CD4-positive, alpha-beta T cell (primary cell): ENCODE measurements at regions not wholly inside any gene's neighbourhood (a gene's known extent, or its start where the extent isn't known, plus 50 kb on each side); places are given as distances from the start of the nearest gene placed in this dataset.
"Not testable (repeated sequence)": the region's sequence is repeated elsewhere in the genome, so short reads cannot be mapped to it uniquely, and the experiment has no call there.

ENCODE experiments used
- ATAC-seq: fragments of 200-7000 bp; cut with Tn5 transposase; one replicate; pipeline ENCODE4 v1.10.0; 2022; ENCODE audit warnings: mild to moderate bottlenecking; ENCODE audit not compliant: poor library complexity
- CTCF ChIA-PET: fragments of 350-600 bp; sonication (Branson Sonifier 250); formaldehyde crosslinking; loops from one replicate; lab custom pipeline; 2021; ENCODE audit warnings: antibody characterized with exemption, inconsistent platforms; lab: Charles Lee
- POLR2A ChIA-PET: fragments of 350-600 bp; sonication (Branson Sonifier 250); formaldehyde crosslinking; loops from one replicate; lab custom pipeline; 2021; ENCODE audit warnings: antibody characterized with exemption, inconsistent platforms; lab: Charles Lee
- DNase-seq, 14 experiments: peaks; one replicate each; pipeline ENCODE4 v3.0.0-alpha.2; 2013 to 2020; ENCODE audit warnings: mixed read lengths in 2 of 14
- H3K27ac ChIP-seq, 2 donors: one replicate each; pipeline versions ENCODE4 v1.5.1 to v1.7.0; 2013; ENCODE audit warnings: low read length in 2 of 2, low read depth in 1 of 2, mild to moderate bottlenecking in 1 of 2
- H3K27me3 ChIP-seq, 2 experiments: 1 replicate in 1 of 2; 2 replicates in 1 of 2; pipeline versions ENCODE4 v1.6.1 to v1.7.0; 2013; ENCODE audit warnings: low read length in 2 of 2, control low read depth in 1 of 2, mild to moderate bottlenecking in 1 of 2, moderate library complexity in 1 of 2; ENCODE audit not compliant: insufficient read depth in 2 of 2, control insufficient read depth in 1 of 2
- H3K36me3 ChIP-seq: one replicate; pipeline ENCODE4 v1.6.1; 2013; ENCODE audit warnings: low read length, control low read depth; ENCODE audit not compliant: insufficient read depth
- H3K4me1 ChIP-seq: one replicate; pipeline ENCODE4 v1.6.1; 2013; ENCODE audit warnings: low read length, control low read depth; ENCODE audit not compliant: insufficient read depth
- H3K4me3 ChIP-seq: one replicate; pipeline ENCODE4 v1.5.1; 2013; ENCODE audit warnings: mild to moderate bottlenecking, low read length, moderate library complexity
- H3K9me3 ChIP-seq, 2 experiments: 1 replicate in 1 of 2; 2 replicates in 1 of 2; pipeline versions ENCODE4 v1.6.1 to v1.7.0; 2013; ENCODE audit warnings: low read length in 2 of 2, mild to moderate bottlenecking in 2 of 2, control low read depth in 1 of 2, moderate library complexity in 1 of 2; ENCODE audit not compliant: control insufficient read depth in 1 of 2, insufficient read depth in 1 of 2
- H3K27ac Mint-ChIP-seq: one replicate; pipeline ENCODE4 v1.8.0; 2020; ENCODE audit warnings: mixed read lengths
- H3K27me3 Mint-ChIP-seq: one replicate; pipeline ENCODE4 v1.8.0; 2021; ENCODE audit warnings: mixed read lengths
- H3K36me3 Mint-ChIP-seq: one replicate; pipeline ENCODE4 v1.8.0; 2021; ENCODE audit warnings: low read depth, mixed read lengths
- H3K4me1 Mint-ChIP-seq: one replicate; pipeline ENCODE4 v1.8.0; 2021; ENCODE audit warnings: low read depth, mixed read lengths
- H3K4me3 Mint-ChIP-seq: one replicate; pipeline ENCODE4 v1.8.0; 2020; ENCODE audit warnings: mild to moderate bottlenecking, mixed read lengths
- H3K9me3 Mint-ChIP-seq: one replicate; pipeline ENCODE4 v1.8.0; 2020; ENCODE audit warnings: mixed read lengths
- intact Hi-C, 2 experiments: fragments of 100-400 bp; cut with DNase I in 1 of 2; cut with micrococcal nuclease in 1 of 2; formaldehyde crosslinking; loops; one replicate each; pipeline versions ENCODE4 v1.15.1 to v1.9.0; 2023 to 2025; cut with DNase I, micrococcal nuclease
- TF ChIP-seq, protein P1 (sequence below): fragments of 200-600 bp; IDR thresholded peaks from one replicate; pipeline ENCODE4 v1.8.0; 2022; ENCODE audit warnings: antibody characterized with exemption, mild to moderate bottlenecking

DNA sequence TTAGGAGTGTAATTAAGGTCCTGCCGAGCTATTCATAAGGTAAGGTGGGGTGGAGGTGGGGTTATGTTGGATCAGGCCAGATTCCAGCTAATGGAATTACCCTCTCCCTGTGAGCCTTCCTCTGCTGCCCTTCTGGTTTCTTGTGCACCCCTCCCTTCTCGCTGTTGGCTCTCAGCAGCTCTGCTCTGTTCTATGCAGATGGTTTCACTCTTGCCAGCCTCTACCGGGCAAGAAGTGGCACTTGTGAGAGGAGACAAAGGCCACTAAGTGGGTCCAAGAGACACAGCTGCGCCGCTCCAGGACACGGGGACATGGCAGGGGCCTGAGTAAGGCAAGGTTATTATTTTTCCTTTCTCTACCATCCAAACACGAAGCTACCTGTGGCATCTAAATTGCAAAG lies 334.4 kb downstream of the EMP1 start:
- CTCF ChIA-PET, result no interaction called here
- DNase-seq (no peak), ATAC-seq (no peak)
- Mint-ChIP-seq H3K27me3 (peaks cover 16% of the 10 kb centered on the region), H3K27ac (no peak overlapping the region), H3K4me1 (no peaks in the 10 kb centered on the region), H3K36me3 (no peaks in the 10 kb centered on the region), H3K9me3 (no peaks in the 10 kb centered on the region), H3K4me3 (no peak overlapping the region)
- Histone ChIP-seq H3K4me3 (no peak overlapping the region), H3K27ac (no peak overlapping the region), H3K27me3 (no peaks in the 10 kb centered on the region), H3K4me1 (no peaks in the 10 kb centered on the region), H3K9me3 (no peaks in the 10 kb centered on the region), H3K36me3 (no peaks in the 10 kb centered on the region)
- intact Hi-C loops, result no loop called here
- POLR2A ChIA-PET, result no interaction called here
- TF ChIP-seq, protein P1, sequence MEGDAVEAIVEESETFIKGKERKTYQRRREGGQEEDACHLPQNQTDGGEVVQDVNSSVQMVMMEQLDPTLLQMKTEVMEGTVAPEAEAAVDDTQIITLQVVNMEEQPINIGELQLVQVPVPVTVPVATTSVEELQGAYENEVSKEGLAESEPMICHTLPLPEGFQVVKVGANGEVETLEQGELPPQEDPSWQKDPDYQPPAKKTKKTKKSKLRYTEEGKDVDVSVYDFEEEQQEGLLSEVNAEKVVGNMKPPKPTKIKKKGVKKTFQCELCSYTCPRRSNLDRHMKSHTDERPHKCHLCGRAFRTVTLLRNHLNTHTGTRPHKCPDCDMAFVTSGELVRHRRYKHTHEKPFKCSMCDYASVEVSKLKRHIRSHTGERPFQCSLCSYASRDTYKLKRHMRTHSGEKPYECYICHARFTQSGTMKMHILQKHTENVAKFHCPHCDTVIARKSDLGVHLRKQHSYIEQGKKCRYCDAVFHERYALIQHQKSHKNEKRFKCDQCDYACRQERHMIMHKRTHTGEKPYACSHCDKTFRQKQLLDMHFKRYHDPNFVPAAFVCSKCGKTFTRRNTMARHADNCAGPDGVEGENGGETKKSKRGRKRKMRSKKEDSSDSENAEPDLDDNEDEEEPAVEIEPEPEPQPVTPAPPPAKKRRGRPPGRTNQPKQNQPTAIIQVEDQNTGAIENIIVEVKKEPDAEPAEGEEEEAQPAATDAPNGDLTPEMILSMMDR, result no peak

DNA sequence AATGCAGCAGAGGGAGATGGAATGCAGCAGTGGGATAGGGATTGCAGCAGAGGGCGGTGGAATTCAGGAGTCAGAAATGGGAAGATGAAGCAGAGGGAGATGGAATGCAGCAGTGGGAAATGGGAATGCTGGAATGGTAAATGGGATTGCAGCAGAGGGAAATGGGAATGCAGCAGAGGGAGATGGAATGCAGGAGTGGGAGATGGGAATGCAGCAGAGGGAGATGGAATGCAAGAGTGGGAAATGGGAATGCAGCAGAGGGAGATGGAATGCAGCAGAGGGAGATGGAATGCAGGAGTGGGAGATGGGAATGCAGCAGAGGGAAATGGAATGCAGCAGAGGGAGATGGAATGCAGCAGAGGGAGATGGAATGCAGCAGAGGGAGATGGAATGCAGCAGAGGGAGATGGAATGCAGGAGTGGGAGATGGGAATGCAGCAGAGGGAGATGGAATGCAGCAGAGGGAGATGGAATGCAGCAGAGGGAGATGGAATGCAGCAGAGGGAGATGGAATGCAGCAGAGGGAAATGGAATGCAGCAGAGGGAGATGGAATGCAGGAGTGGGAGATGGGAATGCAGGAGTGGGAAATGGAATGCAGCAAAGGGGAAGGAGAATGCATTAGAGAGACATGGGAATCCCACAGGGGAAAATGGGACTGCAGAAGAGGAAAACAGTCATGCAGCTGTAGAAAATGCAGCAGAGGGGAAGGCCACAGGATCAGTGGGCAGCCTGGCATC lies 329.8 kb downstream of the EMP1 start:
- H3K4me1 Mint-ChIP-seq, H3K4me3 Mint-ChIP-seq, DNase-seq, POLR2A ChIA-PET, ATAC-seq, intact Hi-C loops, H3K9me3 Mint-ChIP-seq, H3K36me3 Mint-ChIP-seq, H3K4me3 ChIP-seq, H3K36me3 ChIP-seq, H3K9me3 ChIP-seq, H3K27ac Mint-ChIP-seq, CTCF ChIA-PET, H3K27me3 ChIP-seq, H3K27ac ChIP-seq, H3K4me1 ChIP-seq: not testable (repeated sequence)
- peaks cover 18% of the 10 kb centered on the region for H3K27me3 Mint-ChIP-seq

DNA sequence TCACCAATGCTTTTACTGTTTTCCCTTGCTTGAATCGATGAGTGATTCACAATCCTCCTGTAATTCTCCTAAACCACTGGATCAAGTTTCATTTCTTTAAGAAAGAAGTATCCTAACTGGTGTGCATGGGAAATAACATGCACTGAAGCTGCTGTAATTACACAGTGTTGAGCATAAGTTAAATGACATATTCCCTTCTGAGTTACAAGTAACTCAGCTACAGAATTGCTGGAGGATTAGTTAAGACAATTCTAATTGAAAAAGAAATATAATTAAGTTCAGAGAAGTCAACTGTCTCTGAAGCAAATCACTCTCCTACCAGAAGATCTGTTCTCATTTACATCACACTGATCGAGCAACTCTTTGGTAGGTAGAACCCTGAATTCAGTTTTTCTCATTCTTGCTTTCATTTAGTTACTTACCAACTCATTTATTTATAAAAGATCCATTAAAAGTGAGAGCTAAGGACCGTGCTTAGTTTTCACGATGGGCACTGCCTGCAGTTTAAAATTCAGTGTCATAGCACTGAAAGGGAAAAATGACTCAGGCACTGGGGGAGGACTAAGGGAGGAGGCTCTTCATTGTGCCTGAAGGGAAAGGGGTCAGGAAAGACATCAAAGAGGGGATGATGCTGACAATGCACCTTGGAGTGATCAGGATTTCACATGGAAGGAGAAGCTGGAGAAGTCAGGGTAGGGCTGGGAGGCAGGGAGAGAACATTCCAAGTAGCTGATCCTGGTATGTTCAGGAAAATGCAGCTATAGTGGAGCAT lies 327.2 kb downstream of the EMP1 start:
- H3K4me1 ChIP-seq, result no peaks in the 10 kb centered on the region
- no peaks in the 10 kb centered on the region for H3K4me1 Mint-ChIP-seq
- H3K9me3 ChIP-seq, result no peaks in the 10 kb centered on the region
- intact Hi-C loops, result no loop called here
- H3K27me3 Mint-ChIP-seq, result peaks cover 18% of the 10 kb centered on the region
- POLR2A ChIA-PET, result no interaction called here
- no peak overlapping the region for H3K27ac ChIP-seq
- CTCF ChIA-PET, result no interaction called here
- no peak overlapping the region for H3K4me3 Mint-ChIP-seq
- TF ChIP-seq, protein P1, result no peak
- peaks cover 4% of the 10 kb centered on the region for H3K9me3 Mint-ChIP-seq
- no peaks in the 10 kb centered on the region for H3K36me3 ChIP-seq
- no peak for ATAC-seq
- H3K36me3 Mint-ChIP-seq, result no peaks in the 10 kb centered on the region
- no peak overlapping the region for H3K27ac Mint-ChIP-seq
- no peak for DNase-seq
- no peak overlapping the region for H3K4me3 ChIP-seq
- H3K27me3 ChIP-seq, result peaks cover 0 to 5% of the 10 kb centered on the region in 2 experiments

DNA sequence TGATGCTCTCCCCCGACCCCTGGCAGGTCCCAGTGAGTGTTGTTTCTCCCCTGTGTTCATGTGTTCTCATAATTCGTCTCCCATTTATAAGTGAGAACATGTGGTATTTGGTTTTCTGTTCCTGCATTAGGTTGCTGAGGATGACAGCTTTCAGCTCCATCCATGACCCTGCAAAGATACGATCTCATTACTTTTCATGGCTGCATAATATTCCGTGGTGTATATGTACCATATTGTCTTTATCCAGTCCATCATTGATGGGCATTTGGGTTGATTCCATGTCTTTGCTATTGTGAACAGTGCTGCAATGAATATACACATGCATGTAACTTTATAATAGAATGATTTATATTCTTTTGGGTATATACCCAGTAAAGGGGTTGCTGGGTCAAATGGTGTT lies 321.5 kb downstream of the EMP1 start:
- H3K4me3 ChIP-seq, H3K4me3 Mint-ChIP-seq, CTCF ChIA-PET, H3K27ac ChIP-seq, H3K9me3 ChIP-seq, intact Hi-C loops, DNase-seq, H3K27ac Mint-ChIP-seq, H3K36me3 ChIP-seq, H3K4me1 ChIP-seq, H3K36me3 Mint-ChIP-seq, H3K4me1 Mint-ChIP-seq, ATAC-seq, POLR2A ChIA-PET, H3K27me3 ChIP-seq: not testable (repeated sequence)
- H3K9me3 Mint-ChIP-seq, result peaks cover 17% of the 10 kb centered on the region
- peaks cover 18% of the 10 kb centered on the region for H3K27me3 Mint-ChIP-seq
